GM23248 (cell line): ENCODE measurements at regions not wholly inside any gene's neighbourhood (a gene's known extent, or its start where the extent isn't known, plus 50 kb on each side); places are given as distances from the start of the nearest gene placed in this dataset.

Experiments used
- DNase-seq: peaks from one replicate; pipeline ENCODE4 v3.0.0-alpha.2; 2015
- H2AFZ ChIP-seq: fragments of 200-600 bp; sonication (generic); 2 replicates; pipeline ENCODE4 v1.6.1; 2016; ENCODE audit warnings: antibody characterized with exemption
- H3F3A ChIP-seq: fragments of 200-600 bp; sonication (generic); 2 replicates; pipeline ENCODE4 v1.6.1; 2016; ENCODE audit warnings: mild to moderate bottlenecking, antibody characterized with exemption, mixed run types; ENCODE audit not compliant: insufficient read depth
- H3K27ac ChIP-seq: fragments of 200-600 bp; sonication (generic); 2 replicates; pipeline ENCODE4 v1.5.1; 2016; ENCODE audit warnings: mild to moderate bottlenecking
- H3K27me3 ChIP-seq: fragments of 200-600 bp; sonication (generic); replicated peaks from 2 replicates; pipeline ENCODE4 v1.6.1; 2016; ENCODE audit warnings: mild to moderate bottlenecking; ENCODE audit not compliant: insufficient read depth
- H3K36me3 ChIP-seq: fragments of 200-600 bp; sonication (generic); 2 replicates; pipeline ENCODE4 v1.6.1; 2016; ENCODE audit warnings: low read depth, mild to moderate bottlenecking
- H3K4me1 ChIP-seq: fragments of 200-600 bp; sonication (generic); 2 replicates; pipeline ENCODE4 v1.6.1; 2016; ENCODE audit warnings: mild to moderate bottlenecking; ENCODE audit not compliant: insufficient read depth
- H3K4me2 ChIP-seq: fragments of 200-600 bp; sonication (generic); one replicate; pipeline ENCODE4 v1.6.1; 2016; ENCODE audit warnings: mild to moderate bottlenecking; ENCODE audit not compliant: unreplicated experiment
- H3K4me3 ChIP-seq: fragments of 200-600 bp; sonication (generic); 2 replicates; pipeline ENCODE4 v1.5.1; 2016; ENCODE audit warnings: mild to moderate bottlenecking
- H3K79me2 ChIP-seq: fragments of 200-600 bp; sonication (generic); 2 replicates; pipeline ENCODE4 v1.6.1; 2016; ENCODE audit warnings: mild to moderate bottlenecking; ENCODE audit not compliant: insufficient read depth
- H3K9ac ChIP-seq: fragments of 200-600 bp; sonication (generic); 2 replicates; pipeline ENCODE4 v1.6.1; 2016; ENCODE audit warnings: mild to moderate bottlenecking
- H3K9me2 ChIP-seq: fragments of 200-600 bp; sonication (generic); 2 replicates; pipeline ENCODE4 v1.6.1; 2016; ENCODE audit warnings: mixed run types, mild to moderate bottlenecking, moderate library complexity; ENCODE audit not compliant: insufficient read depth
- H3K9me3 ChIP-seq: fragments of 200-600 bp; sonication (generic); one replicate; pipeline ENCODE4 v1.6.1; 2017; ENCODE audit warnings: low read depth
- H4K20me1 ChIP-seq: fragments of 200-600 bp; sonication (generic); 2 replicates; pipeline ENCODE4 v1.6.0; 2016; ENCODE audit not compliant: insufficient read depth
- EZH2 ChIP-seq: fragments of 200-600 bp; sonication (generic); IDR thresholded peaks from 2 replicates; pipeline ENCODE4 v1.6.1; 2018; ENCODE audit warnings: antibody characterized with exemption, mild to moderate bottlenecking; ENCODE audit not compliant: insufficient read depth, poor library complexity, severe bottlenecking
- EZH2phosphoT487 ChIP-seq: fragments of 200-600 bp; sonication (generic); IDR thresholded peaks from 2 replicates; pipeline ENCODE4 v1.6.1; 2018; ENCODE audit warnings: antibody characterized with exemption, moderate library complexity, mild to moderate bottlenecking, low read depth; ENCODE audit not compliant: insufficient read depth
- WGBS, 2 experiments: methylation state at CpG; one replicate each; pipeline ENCODE4 v1.1.6; 2015 to 2017; ENCODE audit warnings: low lambda C conversion rate in 2 of 2, low coverage in 1 of 2; ENCODE audit errors: missing lambda C conversion rate in 2 of 2; 5-methylcytosine and 5-hydroxymethylcytosine counted together
- in situ Hi-C: fragments of 300-500 bp; cut with MboI; formaldehyde crosslinking; loops from 2 replicates; pipeline ENCODE4 v1.15.0; 2020

DNA sequence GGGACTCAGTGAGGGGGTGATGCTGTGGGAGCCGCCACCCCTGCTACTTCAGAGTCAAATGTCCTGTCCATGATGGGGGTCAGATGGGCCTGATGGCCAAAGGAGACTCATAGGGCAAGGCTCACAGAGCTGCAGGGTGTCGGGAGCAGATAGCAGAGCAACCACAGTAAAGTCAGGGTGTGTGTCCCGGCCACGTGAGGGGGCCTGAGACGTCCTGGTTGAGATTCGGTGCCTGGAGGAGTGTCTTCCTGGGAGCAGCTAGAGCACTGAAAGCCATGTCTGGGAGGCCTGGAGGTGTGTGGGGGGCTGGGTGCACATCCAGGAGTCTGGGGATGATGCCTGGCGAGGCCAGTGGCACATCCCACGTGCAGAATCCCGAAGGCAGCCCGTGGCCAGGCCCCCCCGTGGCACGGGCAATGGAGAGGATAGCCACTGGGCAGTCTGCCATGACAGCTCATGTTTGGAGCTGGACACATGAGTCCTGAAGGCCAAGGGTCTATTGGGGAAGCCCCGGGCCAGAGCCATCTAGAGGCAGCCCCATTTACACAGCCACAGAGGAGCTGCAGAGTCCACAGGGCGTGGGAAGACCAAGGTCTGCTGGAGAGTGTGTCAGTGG, 308.0 kb upstream of the SFSWAP start:
- 54 to 58% methylated on average over 14 of the region's 14 CpGs for WGBS, 2 experiments

DNA sequence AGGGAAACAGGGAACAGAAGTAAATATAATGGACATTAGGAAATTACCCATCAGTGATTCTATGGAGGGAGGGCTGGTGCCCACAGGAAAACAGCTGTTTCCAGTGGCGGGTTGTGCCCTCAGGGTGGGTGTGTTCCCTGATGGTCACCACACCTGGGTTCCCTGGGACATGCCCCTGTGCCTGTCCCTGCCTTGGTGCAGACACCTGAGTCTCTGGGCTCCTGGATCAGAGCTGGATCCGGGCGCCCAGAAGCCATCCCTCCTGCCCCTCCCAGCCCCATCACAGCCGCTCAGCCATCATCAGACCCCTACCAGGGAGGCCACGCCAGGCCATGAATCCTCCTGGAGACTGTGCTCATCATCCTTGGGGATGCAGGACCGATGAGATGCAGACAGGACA, 307.2 kb upstream of the SFSWAP start:
- WGBS, 2 experiments, result 41 to 58% methylated on average over 6 of the region's 6 CpGs
- TF ChIP-seq EZH2 (no peak), EZH2phosphoT487 (no peak)
- no peak overlapping the region for H3K4me2 ChIP-seq
- H3K9me2 ChIP-seq, result no peaks in the 10 kb centered on the region
- no peak overlapping the region for H3K27ac ChIP-seq
- H3K9me3 ChIP-seq, result no peaks in the 10 kb centered on the region
- no peak overlapping the region for H3K4me3 ChIP-seq
- no peaks in the 10 kb centered on the region for H3K36me3 ChIP-seq
- H3K79me2 ChIP-seq, result no peaks in the 10 kb centered on the region
- DNase-seq, result no peak
- no peaks in the 10 kb centered on the region for H3F3A ChIP-seq
- H3K27me3 ChIP-seq, result no peaks in the 10 kb centered on the region
- no peaks in the 10 kb centered on the region for H4K20me1 ChIP-seq
- in situ Hi-C loops, result no loop called here
- no peak overlapping the region for H3K9ac ChIP-seq
- no peak overlapping the region for H2AFZ ChIP-seq
- H3K4me1 ChIP-seq, result no peaks in the 10 kb centered on the region

More for the DNA sequence above, 308.0 kb upstream of the SFSWAP start:
- Histone ChIP-seq H4K20me1 (no peaks in the 10 kb centered on the region), H3K36me3 (no peaks in the 10 kb centered on the region), H3K4me2 (no peak overlapping the region), H2AFZ (no peak overlapping the region), H3K9ac (no peak overlapping the region), H3F3A (no peaks in the 10 kb centered on the region), H3K9me2 (no peaks in the 10 kb centered on the region), H3K4me1 (no peaks in the 10 kb centered on the region), H3K27ac (no peak overlapping the region), H3K4me3 (no peak overlapping the region), H3K27me3 (no peaks in the 10 kb centered on the region), H3K9me3 (no peaks in the 10 kb centered on the region), H3K79me2 (no peaks in the 10 kb centered on the region)
- in situ Hi-C loops, result no loop called here
- DNase-seq, result no peak
- no peak for TF ChIP-seq EZH2phosphoT487
- TF ChIP-seq EZH2, result no peak

DNA sequence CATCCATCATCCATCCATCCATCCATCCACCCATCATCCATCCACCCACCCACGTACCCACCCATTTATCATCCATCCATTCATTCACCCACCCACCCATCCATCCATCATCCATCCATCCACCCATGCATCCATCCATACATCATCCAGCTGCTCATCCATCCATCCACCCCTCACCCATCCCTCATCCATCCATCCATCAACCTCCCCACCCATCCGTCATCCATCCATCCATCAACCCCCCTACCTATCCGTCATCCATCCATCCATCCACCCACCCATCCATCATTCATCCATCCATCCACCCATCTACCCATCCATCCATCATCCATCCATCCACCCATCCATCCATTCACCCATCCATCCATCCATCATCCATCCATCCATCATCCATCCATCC, 306.2 kb upstream of the SFSWAP start:
- Histone ChIP-seq H3K36me3 (no peaks in the 10 kb centered on the region), H3K9me2 (no peaks in the 10 kb centered on the region), H4K20me1 (no peaks in the 10 kb centered on the region), H3K4me2 (no peak overlapping the region), H3K9me3 (no peaks in the 10 kb centered on the region), H3K9ac (no peak overlapping the region), H3K79me2 (no peaks in the 10 kb centered on the region), H3F3A (no peaks in the 10 kb centered on the region), H3K4me3 (no peak overlapping the region), H2AFZ (no peak overlapping the region), H3K27me3 (no peaks in the 10 kb centered on the region), H3K4me1 (no peaks in the 10 kb centered on the region), H3K27ac (no peak overlapping the region)
- no peak for DNase-seq
- no peak for TF ChIP-seq EZH2phosphoT487
- TF ChIP-seq EZH2, result no peak
- in situ Hi-C loops, result no loop called here
- 44 to 83% methylated on average over 1 to 3 of the region's 3 CpGs for WGBS, 2 experiments

DNA sequence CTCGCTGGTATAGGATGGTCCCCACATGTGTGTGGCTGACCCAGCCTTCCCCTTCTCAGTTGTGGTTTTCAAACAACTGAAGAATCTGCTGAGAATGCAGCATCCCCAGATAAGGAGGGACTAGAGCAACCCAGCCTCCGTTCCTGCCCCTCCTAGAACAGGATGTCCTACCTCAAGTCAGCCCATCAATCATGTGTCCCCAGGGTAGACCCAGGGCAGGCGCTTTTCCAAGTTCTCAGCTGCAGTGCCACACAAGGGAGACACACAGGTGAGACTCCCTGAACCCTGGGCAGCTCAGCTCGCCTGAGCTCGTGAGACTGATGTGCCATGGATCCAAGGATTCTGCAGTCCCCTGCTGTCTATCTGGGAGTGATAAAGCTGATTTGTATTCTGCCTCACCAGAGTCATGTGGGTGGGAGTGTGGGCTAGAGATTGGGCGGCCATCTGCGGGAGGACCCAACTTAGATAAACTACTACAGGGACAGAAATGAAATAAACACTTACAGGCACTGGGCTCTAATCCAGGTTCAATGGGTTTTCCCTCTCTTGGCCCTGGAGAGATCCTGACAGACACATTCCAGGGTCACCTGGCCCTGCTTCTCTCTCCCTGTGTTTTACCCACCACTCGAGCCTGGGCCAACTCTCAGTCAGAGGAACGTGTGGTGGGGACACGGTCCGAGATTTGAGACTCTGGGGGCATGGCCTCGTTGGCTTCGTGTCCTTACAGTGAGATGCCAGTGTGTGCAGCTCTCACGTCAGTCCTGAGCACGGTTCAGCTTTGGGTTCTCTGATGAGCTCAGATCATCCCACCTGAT, 303.5 kb upstream of the SFSWAP start:
- H3K9ac ChIP-seq, result no peak overlapping the region
- no peaks in the 10 kb centered on the region for H4K20me1 ChIP-seq
- in situ Hi-C loops, result no loop called here
- H3K9me2 ChIP-seq, result no peaks in the 10 kb centered on the region
- no peaks in the 10 kb centered on the region for H3F3A ChIP-seq
- H3K9me3 ChIP-seq, result no peaks in the 10 kb centered on the region
- TF ChIP-seq EZH2phosphoT487 (no peak), EZH2 (no peak)
- no peak overlapping the region for H3K4me2 ChIP-seq
- no peak overlapping the region for H3K4me3 ChIP-seq
- no peaks in the 10 kb centered on the region for H3K79me2 ChIP-seq
- H3K27ac ChIP-seq, result no peak overlapping the region
- no peaks in the 10 kb centered on the region for H3K36me3 ChIP-seq
- no peaks in the 10 kb centered on the region for H3K27me3 ChIP-seq
- no peak overlapping the region for H2AFZ ChIP-seq
- 8 to 14% methylated on average over 15 of the region's 15 CpGs for WGBS, 2 experiments
- no peak for DNase-seq
- H3K4me1 ChIP-seq, result no peaks in the 10 kb centered on the region
